H9 (cell line): ENCODE measurements at regions not wholly inside any gene's neighbourhood (a gene's known extent, or its start where the extent isn't known, plus 50 kb on each side); places are given as distances from the start of the nearest gene placed in this dataset.

ENCODE experiments used
- DNase-seq: peaks from one replicate; pipeline ENCODE4 v3.0.0-alpha.2; 2017
- H2AFZ ChIP-seq: one replicate; pipeline ENCODE4 v1.6.1; 2013; ENCODE audit warnings: mild to moderate bottlenecking, low read length, control low read depth, moderate library complexity
- H2AK5ac ChIP-seq: 2 replicates; pipeline ENCODE4 v1.6.1; 2013; ENCODE audit warnings: low read length, control low read depth, mixed read lengths; ENCODE audit not compliant: insufficient read length
- H2BK120ac ChIP-seq: one replicate; pipeline ENCODE4 v1.6.1; 2013; ENCODE audit warnings: low read depth, mild to moderate bottlenecking, low read length, control low read depth, inconsistent platforms; ENCODE audit not compliant: poor library complexity, severe bottlenecking
- H2BK12ac ChIP-seq: 2 replicates; pipeline ENCODE4 v1.6.1; 2013; ENCODE audit warnings: low read length, control low read depth, mixed read lengths, low read depth; ENCODE audit not compliant: insufficient read length
- H2BK15ac ChIP-seq: 2 replicates; pipeline ENCODE4 v1.6.1; 2013; ENCODE audit warnings: low read depth, low read length, control low read depth
- H2BK20ac ChIP-seq: one replicate; pipeline ENCODE4 v1.6.1; 2013; ENCODE audit warnings: low read depth, mild to moderate bottlenecking, low read length, control low read depth, inconsistent platforms; ENCODE audit not compliant: poor library complexity, severe bottlenecking
- H2BK5ac ChIP-seq: 2 replicates; pipeline ENCODE4 v1.6.1; 2013; ENCODE audit warnings: low read length, control low read depth, mixed read lengths; ENCODE audit not compliant: insufficient read length
- H3K14ac ChIP-seq: 2 replicates; pipeline ENCODE4 v1.6.1; 2013; ENCODE audit warnings: low read length, control low read depth; ENCODE audit not compliant: insufficient read depth
- H3K18ac ChIP-seq: 2 replicates; pipeline ENCODE4 v1.6.1; 2013; ENCODE audit warnings: low read depth, mild to moderate bottlenecking, mixed read lengths, low read length, control low read depth; ENCODE audit not compliant: insufficient read length
- H3K23ac ChIP-seq: 2 replicates; pipeline ENCODE4 v1.6.1; 2013; ENCODE audit warnings: low read length, control low read depth, mixed read lengths, low read depth; ENCODE audit not compliant: insufficient read length
- H3K23me2 ChIP-seq: 2 replicates; pipeline ENCODE4 v1.6.1; 2013; ENCODE audit warnings: low read depth, mild to moderate bottlenecking, mixed read lengths, low read length, control low read depth; ENCODE audit not compliant: insufficient read length, poor library complexity, severe bottlenecking
- H3K27ac ChIP-seq: 2 replicates; pipeline ENCODE4 v1.5.1; 2013; ENCODE audit warnings: low read length, control low read depth, mixed read lengths, low read depth; ENCODE audit not compliant: insufficient read length
- H3K27me3 ChIP-seq: 2 replicates; pipeline ENCODE4 v1.6.1; 2013; ENCODE audit warnings: low read length, control low read depth, inconsistent platforms; ENCODE audit not compliant: insufficient read depth
- H3K4ac ChIP-seq: 2 replicates; pipeline ENCODE4 v1.6.1; 2013; ENCODE audit warnings: low read depth, mild to moderate bottlenecking, control low read depth, inconsistent platforms, low read length, moderate library complexity
- H3K4me1 ChIP-seq: 2 replicates; pipeline ENCODE4 v1.6.1; 2013; ENCODE audit warnings: low read length, control low read depth, inconsistent platforms; ENCODE audit not compliant: insufficient read depth
- H3K4me2 ChIP-seq: 2 replicates; pipeline ENCODE4 v1.6.1; 2013; ENCODE audit warnings: low read length, control low read depth, mixed read lengths; ENCODE audit not compliant: insufficient read length, insufficient read depth
- H3K56ac ChIP-seq: 2 replicates; pipeline ENCODE4 v1.6.1; 2013; ENCODE audit warnings: low read depth, mild to moderate bottlenecking, mixed read lengths, low read length, control low read depth; ENCODE audit not compliant: insufficient read length
- H3K79me1 ChIP-seq: 2 replicates; pipeline ENCODE4 v1.6.1; 2013; ENCODE audit warnings: low read depth, mild to moderate bottlenecking, moderate library complexity, low read length, control low read depth, inconsistent platforms; ENCODE audit not compliant: insufficient read depth, poor library complexity, severe bottlenecking
- H3K79me2 ChIP-seq: 2 replicates; pipeline ENCODE4 v1.6.1; 2013; ENCODE audit warnings: low read length, control low read depth, inconsistent platforms; ENCODE audit not compliant: insufficient read depth
- H3K9ac ChIP-seq: 2 replicates; pipeline ENCODE4 v1.6.1; 2013; ENCODE audit warnings: low read length, control low read depth, mixed read lengths; ENCODE audit not compliant: insufficient read length; ENCODE audit errors: extremely low read depth
- H3K9me3 ChIP-seq: one replicate; pipeline ENCODE4 v1.6.1; 2013; ENCODE audit warnings: low read depth, low read length, inconsistent platforms; ENCODE audit not compliant: control insufficient read depth
- H3T11ph ChIP-seq: one replicate; pipeline ENCODE4 v1.6.1; 2013; ENCODE audit warnings: mild to moderate bottlenecking, low read length, control low read depth, inconsistent platforms
- H4K20me1 ChIP-seq: one replicate; pipeline ENCODE4 v1.6.1; 2013; ENCODE audit not compliant: control insufficient read depth, insufficient read length, insufficient read depth
- H4K5ac ChIP-seq: 2 replicates; pipeline ENCODE4 v1.6.1; 2013; ENCODE audit warnings: low read depth, mild to moderate bottlenecking, mixed read lengths, low read length, control low read depth; ENCODE audit not compliant: insufficient read length
- H4K8ac ChIP-seq: replicated peaks from 2 replicates; pipeline ENCODE4 v1.6.1; 2013; ENCODE audit warnings: low read length, control low read depth, mixed read lengths, low read depth; ENCODE audit not compliant: insufficient read length
- H4K91ac ChIP-seq: 2 replicates; pipeline ENCODE4 v1.6.1; 2013; ENCODE audit warnings: low read depth, mild to moderate bottlenecking, moderate library complexity, mixed read lengths, low read length, control low read depth; ENCODE audit not compliant: insufficient read length
- H3K27ac Mint-ChIP-seq, 3 experiments: 2 replicates in 2 of 3; 3 replicates in 1 of 3; pipeline ENCODE4 v1.8.0; 2020 to 2021; ENCODE audit warnings: mixed read lengths in 3 of 3, mild to moderate bottlenecking in 1 of 3, moderate library complexity in 1 of 3
- H3K27me3 Mint-ChIP-seq: 2 replicates; pipeline ENCODE4 v1.8.0; 2021; ENCODE audit warnings: low read depth, mild to moderate bottlenecking, moderate library complexity, mixed read lengths
- H3K36me3 Mint-ChIP-seq, 3 experiments: 2 replicates in 2 of 3; 3 replicates in 1 of 3; pipeline ENCODE4 v1.8.0; 2020 to 2021; ENCODE audit warnings: low read depth in 3 of 3, mixed read lengths in 3 of 3; ENCODE audit not compliant: insufficient read depth in 1 of 3
- H3K4me1 Mint-ChIP-seq, 2 experiments: 2 replicates each; pipeline ENCODE4 v1.8.0; 2020; ENCODE audit warnings: mixed read lengths in 2 of 2
- H3K4me3 Mint-ChIP-seq, 2 experiments: 2 replicates in 1 of 2; 3 replicates in 1 of 2; pipeline ENCODE4 v1.8.0; 2020 to 2021; ENCODE audit warnings: mild to moderate bottlenecking in 2 of 2, mixed read lengths in 2 of 2, moderate library complexity in 1 of 2
- H3K9me3 Mint-ChIP-seq, 2 experiments: 2 replicates in 1 of 2; 3 replicates in 1 of 2; pipeline ENCODE4 v1.8.0; 2020; ENCODE audit warnings: mild to moderate bottlenecking in 2 of 2, mixed read lengths in 2 of 2, moderate library complexity in 1 of 2
- WGBS: extraction: QIAGEN DNeasy Blood & Tissue Kit; methylation state at CpG from one replicate; pipeline ENCODE4 v1.1.7; 2013; ENCODE audit warnings: missing lambda C conversion rate, low lambda C conversion rate, mixed read lengths; ENCODE audit not compliant: insufficient read length; ENCODE audit errors: extremely low coverage; 5-methylcytosine and 5-hydroxymethylcytosine counted together
- TF ChIP-seq, protein P1 (sequence below): fragments of 200-600 bp; sonication (generic); conservative IDR thresholded peaks from 3 replicates; pipeline ENCODE4 v1.8.0; 2021; ENCODE audit warnings: antibody characterized with exemption, mild to moderate bottlenecking

DNA sequence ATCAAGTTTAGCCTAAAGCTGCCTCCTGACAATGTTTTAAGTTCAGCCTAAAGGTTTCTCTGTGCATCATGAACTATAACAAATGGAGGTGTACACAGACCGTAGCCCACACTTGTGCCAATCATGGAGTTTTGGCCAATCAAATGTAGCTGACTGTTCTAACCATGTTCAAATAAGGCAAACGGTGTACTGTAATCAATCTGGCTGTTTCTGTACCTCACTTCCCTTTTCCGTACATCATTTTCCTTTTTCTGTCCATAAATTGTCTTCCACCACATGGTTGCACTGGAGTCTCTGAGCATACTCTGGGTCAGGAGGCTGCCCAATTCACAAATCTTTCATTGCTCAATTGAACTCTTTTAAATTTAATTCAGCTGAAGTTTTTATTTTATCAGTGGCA, 132.2 kb upstream of the UST start:
- Histone ChIP-seq H3K9ac (no peak overlapping the region), H3K23me2 (no peaks in the 10 kb centered on the region), H3K9me3 (no peaks in the 10 kb centered on the region), H3K56ac (no peak overlapping the region), H2BK120ac (no peak overlapping the region), H4K20me1 (no peaks in the 10 kb centered on the region), H3K27ac (no peak overlapping the region), H2AK5ac (no peak overlapping the region), H4K5ac (no peak overlapping the region), H3K18ac (no peak overlapping the region), H3K23ac (no peak overlapping the region), H3K79me2 (no peaks in the 10 kb centered on the region), H3K14ac (no peak overlapping the region), H4K8ac (no peak overlapping the region), H3K4me1 (no peaks in the 10 kb centered on the region), H2BK15ac (no peak overlapping the region), H3T11ph (no peak overlapping the region), H3K4ac (no peak overlapping the region), H3K27me3 (no peaks in the 10 kb centered on the region), H4K91ac (no peak overlapping the region), H2BK12ac (no peak overlapping the region), H3K79me1 (no peaks in the 10 kb centered on the region), H2AFZ (no peak overlapping the region), H3K4me2 (no peak overlapping the region), H2BK20ac (no peak overlapping the region), H2BK5ac (no peak overlapping the region)
- Mint-ChIP-seq H3K27ac (no peak overlapping the region), H3K4me1 (0 out of 4 replicates have a peak, but pooled peaks cover 0 to 4% of the 10 kb centered on the region in 2 experiments), H3K4me3 (no peak overlapping the region), H3K27me3 (no peaks in the 10 kb centered on the region), H3K36me3 (no peaks in the 10 kb centered on the region; a peak in 1 of 7 replicates), H3K9me3 (no peaks in the 10 kb centered on the region)
- DNase-seq: no peak
- TF ChIP-seq, protein P1, sequence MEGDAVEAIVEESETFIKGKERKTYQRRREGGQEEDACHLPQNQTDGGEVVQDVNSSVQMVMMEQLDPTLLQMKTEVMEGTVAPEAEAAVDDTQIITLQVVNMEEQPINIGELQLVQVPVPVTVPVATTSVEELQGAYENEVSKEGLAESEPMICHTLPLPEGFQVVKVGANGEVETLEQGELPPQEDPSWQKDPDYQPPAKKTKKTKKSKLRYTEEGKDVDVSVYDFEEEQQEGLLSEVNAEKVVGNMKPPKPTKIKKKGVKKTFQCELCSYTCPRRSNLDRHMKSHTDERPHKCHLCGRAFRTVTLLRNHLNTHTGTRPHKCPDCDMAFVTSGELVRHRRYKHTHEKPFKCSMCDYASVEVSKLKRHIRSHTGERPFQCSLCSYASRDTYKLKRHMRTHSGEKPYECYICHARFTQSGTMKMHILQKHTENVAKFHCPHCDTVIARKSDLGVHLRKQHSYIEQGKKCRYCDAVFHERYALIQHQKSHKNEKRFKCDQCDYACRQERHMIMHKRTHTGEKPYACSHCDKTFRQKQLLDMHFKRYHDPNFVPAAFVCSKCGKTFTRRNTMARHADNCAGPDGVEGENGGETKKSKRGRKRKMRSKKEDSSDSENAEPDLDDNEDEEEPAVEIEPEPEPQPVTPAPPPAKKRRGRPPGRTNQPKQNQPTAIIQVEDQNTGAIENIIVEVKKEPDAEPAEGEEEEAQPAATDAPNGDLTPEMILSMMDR: no peak
- WGBS: no CpG with 5 or more reads among the region's 3 CpGs
